Right hindlimb (tissue), 1 donor: ENCODE measurements at regions not wholly inside any gene's neighbourhood (a gene's known extent, or its start where the extent isn't known, plus 50 kb on each side); places are given as distances from the start of the nearest gene placed in this dataset.

Experiments
- DNase-seq: peaks from one replicate; pipeline ENCODE4 v3.0.0-alpha.2; 2018

DNA sequence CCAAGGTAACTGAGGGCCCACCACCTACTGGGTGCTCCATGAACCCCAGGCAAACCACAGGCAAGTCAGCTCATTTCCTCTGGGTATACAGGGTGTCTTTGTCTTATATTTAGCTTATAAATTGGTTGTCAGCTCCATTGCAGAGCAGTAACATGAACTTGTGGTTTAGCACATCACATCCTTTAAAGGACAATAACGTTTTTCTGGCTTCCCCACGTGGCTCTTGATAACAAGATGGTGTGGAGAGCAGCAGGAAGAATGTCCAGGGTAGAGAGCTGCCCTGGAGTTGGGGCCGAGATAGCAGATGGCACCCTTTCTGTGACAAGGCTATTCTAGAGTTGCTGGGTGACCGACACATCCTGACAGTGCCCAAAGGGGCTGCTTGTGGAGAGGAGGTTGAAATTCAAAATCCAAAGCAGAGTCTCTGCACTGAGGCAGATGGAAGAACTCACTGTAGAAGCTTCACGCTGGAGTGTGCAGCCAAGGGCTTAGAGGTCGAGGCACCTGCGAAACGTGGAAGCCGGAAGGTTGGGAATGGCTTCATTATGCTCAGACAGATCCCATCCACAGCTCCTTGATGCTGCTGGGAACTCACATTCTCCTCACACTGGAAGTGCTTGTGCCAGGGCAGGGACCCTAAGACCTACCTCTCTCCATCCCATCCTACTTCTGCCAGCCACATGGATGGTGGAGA is 133.0 kb upstream of the FRY start:
- DNase-seq, result no peak

DNA sequence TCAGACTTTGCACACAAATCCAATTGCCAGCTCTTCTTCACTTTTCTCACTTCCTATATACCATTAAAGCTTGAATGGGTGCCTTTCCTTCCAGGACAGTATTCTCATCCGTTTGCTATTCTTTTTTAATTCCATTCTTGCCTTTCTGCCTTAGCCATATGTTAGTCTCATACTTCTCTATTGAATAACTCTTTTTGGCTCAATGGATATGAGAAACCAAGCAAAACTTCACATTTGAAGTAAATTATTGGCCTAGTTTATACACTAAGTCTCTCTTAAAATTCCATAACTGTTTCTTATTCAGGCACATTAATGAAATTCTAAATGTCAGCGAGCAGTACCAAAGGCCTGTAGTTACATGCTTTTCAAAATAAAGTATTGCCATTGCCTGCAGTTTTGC is 129.6 kb upstream of the FRY start:
- no peak for DNase-seq

- DNase-seq, result no peak
Measured at GRCh38 chr13:31903111-31903815, 128.3 kb upstream of the FRY start.

- no peak for DNase-seq
Measured at GRCh38 chr13:31904941-31905824, 126.4 kb upstream of the FRY start.

DNA sequence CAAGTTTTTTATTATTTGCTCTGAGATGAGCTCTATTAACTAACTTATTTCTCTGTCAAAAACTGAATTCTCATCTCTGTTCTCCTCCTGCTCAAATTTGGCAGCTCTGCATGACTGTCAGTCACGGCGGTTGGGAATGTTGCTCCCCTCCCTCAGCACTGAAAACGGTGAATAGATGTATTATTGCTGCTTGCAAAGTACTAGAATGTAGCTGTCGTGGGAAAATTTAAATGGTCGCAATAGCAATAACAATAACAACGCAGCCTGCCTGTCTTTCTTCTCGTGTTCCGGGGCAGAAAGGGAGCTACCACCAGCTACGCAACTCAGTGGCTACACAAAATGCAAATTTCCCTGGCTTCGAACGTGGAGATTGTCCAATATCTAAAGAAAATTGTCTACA is 125.6 kb upstream of the FRY start:
- DNase-seq, result no peak

DNA sequence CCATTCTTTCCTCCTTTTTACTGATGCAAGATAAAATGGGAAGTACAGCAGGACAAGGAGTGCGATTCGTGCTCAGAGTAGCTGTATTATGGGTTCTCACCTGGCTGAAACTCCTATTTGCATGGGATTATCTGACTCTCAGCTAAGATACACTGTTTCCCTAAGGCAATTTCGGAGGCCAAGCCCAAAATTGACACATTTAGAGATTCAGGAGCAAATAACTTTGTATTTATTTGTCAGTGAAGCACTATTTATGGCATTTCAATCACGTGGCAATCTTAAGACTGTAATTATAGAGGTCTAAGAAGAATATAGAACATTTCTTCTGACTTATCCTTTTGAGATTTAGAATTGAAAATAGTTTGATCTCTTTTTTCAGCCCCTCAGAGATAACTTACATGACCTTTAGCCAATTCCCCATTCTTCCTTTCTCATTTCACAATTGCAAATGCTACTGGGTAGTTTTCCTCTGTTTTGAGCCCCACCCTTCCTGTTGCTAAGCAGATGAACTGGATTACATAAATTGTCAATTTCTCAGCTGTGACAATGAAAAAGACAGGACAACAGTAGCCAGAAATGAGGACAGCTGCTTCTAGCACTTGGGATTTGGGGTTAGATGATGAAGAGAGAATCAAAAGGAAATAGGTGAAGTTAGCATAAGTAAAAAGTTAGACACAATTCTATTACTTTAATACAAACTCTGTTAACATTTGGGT is 122.7 kb upstream of the FRY start:
- peak; percentile 27 for DNase-seq

DNA sequence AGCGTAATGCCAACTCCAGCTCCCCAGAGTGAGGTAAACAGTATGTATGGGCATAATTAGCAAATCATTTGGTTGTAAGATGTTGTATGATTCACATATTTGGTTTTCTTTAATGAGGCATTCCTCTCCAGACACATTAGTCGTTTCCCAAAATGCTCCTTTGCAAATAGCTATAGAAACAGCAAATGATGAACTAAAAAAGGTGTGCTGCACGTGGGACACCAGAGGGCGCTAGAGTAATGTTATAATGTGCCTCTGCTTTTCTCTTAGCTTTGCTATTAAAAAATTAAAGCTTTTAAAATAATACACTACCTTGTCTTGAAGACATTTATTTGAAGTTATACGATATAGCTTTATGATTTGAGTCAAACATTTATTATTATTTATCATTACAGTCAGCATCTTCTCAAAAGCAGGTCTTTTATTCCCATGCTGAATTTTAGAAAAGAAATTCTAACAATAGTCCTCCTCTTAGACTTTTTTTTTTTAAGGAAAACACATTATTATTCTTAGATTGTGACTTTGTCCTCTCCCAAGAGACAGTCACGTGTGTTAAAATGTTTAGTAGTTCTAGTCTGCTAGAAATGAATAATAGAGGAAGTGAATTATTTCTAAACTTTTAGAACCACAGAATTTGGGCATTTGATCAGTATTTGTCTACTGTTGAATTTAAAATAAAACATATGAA is 121.6 kb upstream of the FRY start:
- peak; percentile 66 for DNase-seq

GRCh38 chr13:31910633-31911032 is 120.9 kb upstream of the FRY start:
- DNase-seq, result no peak

GRCh38 chr13:31912647-31913401 is 118.8 kb upstream of the FRY start:
- DNase-seq, result no peak

GRCh38 chr13:31913459-31913858 is 118.1 kb upstream of the FRY start:
- no peak for DNase-seq

DNA sequence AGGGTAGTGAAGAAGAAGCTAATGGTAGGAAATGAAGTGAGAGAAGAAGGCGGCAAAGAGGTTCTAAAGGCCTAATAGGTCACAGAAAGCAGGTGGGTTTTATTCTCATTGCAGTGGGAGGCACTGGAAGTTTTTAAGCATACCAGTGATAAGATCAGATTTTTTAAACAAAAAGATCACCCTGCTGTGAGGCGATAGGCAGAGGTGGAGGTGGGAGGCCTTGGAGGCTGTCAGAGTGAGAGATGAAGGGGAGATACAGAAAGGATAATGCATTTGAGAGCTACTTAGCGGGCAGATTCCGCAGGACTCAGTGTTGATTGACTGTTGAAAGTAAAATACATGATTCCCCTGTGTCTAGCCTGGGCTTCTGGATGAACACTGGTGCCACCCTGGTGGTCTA is 116.7 kb upstream of the FRY start:
- no peak for DNase-seq

- DNase-seq, result no peak
Measured at GRCh38 chr13:31918707-31919106, 112.9 kb upstream of the FRY start.

- DNase-seq, result no peak
Measured at GRCh38 chr13:31919241-31919640, 112.3 kb upstream of the FRY start.

- no peak for DNase-seq
Measured at GRCh38 chr13:31919971-31920726, 111.4 kb upstream of the FRY start.

- no peak for DNase-seq
Measured at GRCh38 chr13:31920727-31921100, 110.9 kb upstream of the FRY start.

- DNase-seq, result no peak
Measured at GRCh38 chr13:31922724-31923123, 108.8 kb upstream of the FRY start.

GRCh38 chr13:31923134-31923763 is 108.3 kb upstream of the FRY start:
- no peak for DNase-seq

DNA sequence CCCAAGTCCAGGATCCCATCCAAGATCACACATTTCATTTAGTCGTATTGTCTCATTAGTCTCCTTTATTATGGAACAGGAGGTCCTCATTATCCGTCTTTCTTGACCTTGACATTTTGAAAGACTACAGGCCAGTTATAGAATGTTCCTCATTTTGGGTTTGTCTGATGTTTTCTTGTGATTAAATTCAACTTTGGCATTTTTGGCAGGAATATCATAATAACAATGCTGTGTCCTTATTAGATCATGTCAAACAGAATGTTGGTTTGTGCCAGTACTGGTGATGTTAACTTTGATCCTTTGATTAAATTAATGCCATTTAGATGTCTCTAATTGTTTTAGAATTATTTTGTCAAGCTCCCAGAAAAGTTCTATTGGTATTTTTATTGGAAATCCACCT is 106.5 kb upstream of the FRY start:
- DNase-seq, result no peak

DNA sequence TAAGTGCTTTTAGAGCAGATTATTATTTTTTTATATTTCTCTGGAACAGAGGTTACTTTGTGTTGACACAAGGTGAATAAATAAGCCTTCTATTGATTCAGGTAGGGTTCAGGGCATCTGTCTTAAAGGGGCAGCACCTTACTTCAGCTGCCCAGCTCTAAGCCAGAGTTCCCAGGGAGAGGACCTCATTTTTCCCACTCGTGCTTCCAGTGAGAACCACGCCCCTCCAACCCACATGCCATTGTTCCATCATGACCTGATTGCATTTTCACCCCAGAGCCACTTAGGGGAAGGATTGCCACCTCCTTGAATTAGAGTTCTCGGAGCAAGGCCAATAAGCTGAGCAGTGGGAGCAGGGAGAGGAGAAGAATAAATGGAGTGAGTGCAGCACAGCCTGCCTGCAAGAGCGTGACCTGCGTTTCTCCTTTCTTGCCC is 104.3 kb upstream of the FRY start:
- DNase-seq, result no peak

GRCh38 chr13:31929031-31929770 is 102.4 kb upstream of the FRY start:
- DNase-seq, result no peak
